MM.1S (cell line): ENCODE measurements at regions not wholly inside any gene's neighbourhood (a gene's known extent, or its start where the extent isn't known, plus 50 kb on each side); places are given as distances from the start of the nearest gene placed in this dataset.

Source experiments
- EZH2 ChIP-seq: fragments of 300-600 bp; sonication (generic); optimal IDR thresholded peaks from 2 replicates; pipeline ENCODE3; 2017; ENCODE audit warnings: low read depth, mild to moderate bottlenecking, antibody characterized with exemption, low read length, mixed read lengths
- EZH2phosphoT487 ChIP-seq: fragments of 300-600 bp; sonication (generic); IDR thresholded peaks from 2 replicates; pipeline ENCODE4 v1.6.1; 2018; ENCODE audit warnings: antibody characterized with exemption, low read length
- TF ChIP-seq, protein P1 (sequence below): fragments of 300-600 bp; sonication (generic); IDR thresholded peaks from 2 replicates; pipeline ENCODE4 v1.5.1; 2016; ENCODE audit warnings: antibody characterized with exemption, low read length, mixed read lengths

DNA sequence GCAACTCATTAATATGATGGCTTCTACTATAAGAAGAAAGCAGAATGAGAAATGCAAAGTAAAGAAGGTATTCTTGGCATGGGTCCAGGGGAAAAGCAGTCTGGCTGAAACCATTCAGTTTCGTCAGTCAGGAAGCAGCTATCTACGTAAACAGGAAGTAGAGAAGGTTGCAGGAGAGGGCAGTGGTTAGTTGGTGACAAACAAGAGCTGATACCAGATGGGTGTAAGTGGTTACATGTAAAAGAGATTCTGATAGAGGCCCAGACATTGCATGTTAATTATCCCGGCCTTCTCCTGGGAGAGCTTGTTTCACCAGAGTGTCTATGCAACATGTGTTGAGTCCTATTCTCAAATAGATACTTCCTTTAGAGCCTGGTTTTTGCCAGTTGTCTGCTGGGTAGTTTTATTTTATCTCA, 58.4 kb upstream of the PSMA1 start:
- TF ChIP-seq, protein P1, sequence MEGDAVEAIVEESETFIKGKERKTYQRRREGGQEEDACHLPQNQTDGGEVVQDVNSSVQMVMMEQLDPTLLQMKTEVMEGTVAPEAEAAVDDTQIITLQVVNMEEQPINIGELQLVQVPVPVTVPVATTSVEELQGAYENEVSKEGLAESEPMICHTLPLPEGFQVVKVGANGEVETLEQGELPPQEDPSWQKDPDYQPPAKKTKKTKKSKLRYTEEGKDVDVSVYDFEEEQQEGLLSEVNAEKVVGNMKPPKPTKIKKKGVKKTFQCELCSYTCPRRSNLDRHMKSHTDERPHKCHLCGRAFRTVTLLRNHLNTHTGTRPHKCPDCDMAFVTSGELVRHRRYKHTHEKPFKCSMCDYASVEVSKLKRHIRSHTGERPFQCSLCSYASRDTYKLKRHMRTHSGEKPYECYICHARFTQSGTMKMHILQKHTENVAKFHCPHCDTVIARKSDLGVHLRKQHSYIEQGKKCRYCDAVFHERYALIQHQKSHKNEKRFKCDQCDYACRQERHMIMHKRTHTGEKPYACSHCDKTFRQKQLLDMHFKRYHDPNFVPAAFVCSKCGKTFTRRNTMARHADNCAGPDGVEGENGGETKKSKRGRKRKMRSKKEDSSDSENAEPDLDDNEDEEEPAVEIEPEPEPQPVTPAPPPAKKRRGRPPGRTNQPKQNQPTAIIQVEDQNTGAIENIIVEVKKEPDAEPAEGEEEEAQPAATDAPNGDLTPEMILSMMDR, result no peak
- no peak for TF ChIP-seq EZH2
- no peak for TF ChIP-seq EZH2phosphoT487
